ENCODE measurements at regions not wholly inside any gene's neighbourhood (a gene's known extent, or its start where the extent isn't known, plus 50 kb on each side); places are given as distances from the start of the nearest gene placed in this dataset.

GRCh38 chr10:85212526-85212925 lies 884.1 kb downstream of the CCSER2 start:
- TF ChIP-seq, protein P1, sequence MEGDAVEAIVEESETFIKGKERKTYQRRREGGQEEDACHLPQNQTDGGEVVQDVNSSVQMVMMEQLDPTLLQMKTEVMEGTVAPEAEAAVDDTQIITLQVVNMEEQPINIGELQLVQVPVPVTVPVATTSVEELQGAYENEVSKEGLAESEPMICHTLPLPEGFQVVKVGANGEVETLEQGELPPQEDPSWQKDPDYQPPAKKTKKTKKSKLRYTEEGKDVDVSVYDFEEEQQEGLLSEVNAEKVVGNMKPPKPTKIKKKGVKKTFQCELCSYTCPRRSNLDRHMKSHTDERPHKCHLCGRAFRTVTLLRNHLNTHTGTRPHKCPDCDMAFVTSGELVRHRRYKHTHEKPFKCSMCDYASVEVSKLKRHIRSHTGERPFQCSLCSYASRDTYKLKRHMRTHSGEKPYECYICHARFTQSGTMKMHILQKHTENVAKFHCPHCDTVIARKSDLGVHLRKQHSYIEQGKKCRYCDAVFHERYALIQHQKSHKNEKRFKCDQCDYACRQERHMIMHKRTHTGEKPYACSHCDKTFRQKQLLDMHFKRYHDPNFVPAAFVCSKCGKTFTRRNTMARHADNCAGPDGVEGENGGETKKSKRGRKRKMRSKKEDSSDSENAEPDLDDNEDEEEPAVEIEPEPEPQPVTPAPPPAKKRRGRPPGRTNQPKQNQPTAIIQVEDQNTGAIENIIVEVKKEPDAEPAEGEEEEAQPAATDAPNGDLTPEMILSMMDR (IDR thresholded peaks at IDR 0.05; ENCODE audit: insufficient read depth in 1 of 2, low read depth in 1 of 2, low read length in 1 of 2, severe bottlenecking in 1 of 2, unreplicated experiment in 1 of 2): no peak
- Mint-ChIP-seq H3K4me1 (ENCODE audit: low read depth, unreplicated experiment) (no peaks in the 10 kb centered on the region), H3K36me3 (ENCODE audit: insufficient read depth, unreplicated experiment) (no peaks in the 10 kb centered on the region), H3K27me3 (ENCODE audit: insufficient read depth, unreplicated experiment) (peaks cover 4% of the 10 kb centered on the region), H3K9me3 (ENCODE audit: unreplicated experiment) (no peaks in the 10 kb centered on the region), H3K27ac (ENCODE audit: unreplicated experiment) (no peak overlapping the region), H3K4me3 (ENCODE audit: unreplicated experiment) (no peak overlapping the region)
- no TSS peak for BruUV-seq (replicated peaks)
- H3K4me1 ChIP-seq: no peaks in the 10 kb centered on the region
- DNase-seq: no peak
- intact Hi-C loops (cut with micrococcal nuclease; ENCODE audit: unreplicated experiment): no loop called here
- no peaks in the 10 kb centered on the region for H3K9me3 ChIP-seq
- H3K36me3 ChIP-seq (ENCODE audit: control insufficient read depth, insufficient read depth, low read length): no peaks in the 10 kb centered on the region
- ChIA-PET CTCF (no interaction called here), POLR2A (no interaction called here)
- no peaks in the 10 kb centered on the region for H3K27me3 ChIP-seq (replicated peaks; ENCODE audit: control insufficient read depth, insufficient read depth, low read length)
- H3K4me3 ChIP-seq (ENCODE audit: low read depth, low read length): no peak overlapping the region

DNA sequence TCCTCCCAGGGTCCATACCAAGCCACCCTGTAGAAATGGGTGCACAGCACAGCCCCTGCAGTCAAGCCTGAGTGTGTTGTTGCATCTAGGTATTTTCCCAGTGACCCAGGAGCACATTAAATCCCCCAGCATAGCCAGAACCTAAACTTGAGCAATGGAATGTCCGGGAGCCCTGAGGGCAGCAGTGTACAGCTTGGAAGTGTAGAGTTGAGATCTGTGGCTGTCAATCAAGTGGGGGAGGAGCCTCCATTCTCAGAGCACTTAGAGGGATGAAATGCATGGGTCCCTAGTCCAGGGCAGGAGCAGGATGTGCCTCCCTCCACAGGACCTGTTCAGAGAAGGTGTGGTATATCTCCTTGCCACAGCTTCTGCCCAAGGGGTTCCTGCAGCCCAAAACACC lies 885.1 kb downstream of the CCSER2 start:
- Mint-ChIP-seq H3K27ac (ENCODE audit: unreplicated experiment) (no peak overlapping the region), H3K36me3 (ENCODE audit: insufficient read depth, unreplicated experiment) (no peaks in the 10 kb centered on the region), H3K9me3 (ENCODE audit: unreplicated experiment) (no peaks in the 10 kb centered on the region), H3K4me3 (ENCODE audit: unreplicated experiment) (no peak overlapping the region), H3K27me3 (ENCODE audit: insufficient read depth, unreplicated experiment) (peaks cover 9% of the 10 kb centered on the region), H3K4me1 (ENCODE audit: low read depth, unreplicated experiment) (no peaks in the 10 kb centered on the region)
- BruUV-seq (replicated peaks): no TSS peak
- Histone ChIP-seq H3K36me3 (ENCODE audit: control insufficient read depth, insufficient read depth, low read length) (no peaks in the 10 kb centered on the region), H3K4me3 (ENCODE audit: low read depth, low read length) (no peak overlapping the region), H3K4me1 (no peaks in the 10 kb centered on the region), H3K27me3 (replicated peaks; ENCODE audit: control insufficient read depth, insufficient read depth, low read length) (no peaks in the 10 kb centered on the region), H3K9me3 (no peaks in the 10 kb centered on the region)
- POLR2A ChIA-PET: no interaction called here
- TF ChIP-seq, protein P1 (IDR thresholded peaks at IDR 0.05; ENCODE audit: insufficient read depth in 1 of 2, low read depth in 1 of 2, low read length in 1 of 2, severe bottlenecking in 1 of 2, unreplicated experiment in 1 of 2): no peak
- CTCF ChIA-PET: no interaction called here
- DNase-seq: no peak
- intact Hi-C loops (cut with micrococcal nuclease; ENCODE audit: unreplicated experiment): no loop called here

GRCh38 chr10:85222300-85222699 lies 893.9 kb downstream of the CCSER2 start:
- POLR2A ChIA-PET: no interaction called here
- Histone ChIP-seq H3K9me3 (no peaks in the 10 kb centered on the region), H3K4me3 (ENCODE audit: low read depth, low read length) (no peak overlapping the region), H3K27me3 (replicated peaks; ENCODE audit: control insufficient read depth, insufficient read depth, low read length) (no peaks in the 10 kb centered on the region), H3K36me3 (ENCODE audit: control insufficient read depth, insufficient read depth, low read length) (no peaks in the 10 kb centered on the region), H3K4me1 (no peaks in the 10 kb centered on the region)
- Mint-ChIP-seq H3K9me3 (ENCODE audit: unreplicated experiment) (no peaks in the 10 kb centered on the region), H3K4me1 (ENCODE audit: low read depth, unreplicated experiment) (no peaks in the 10 kb centered on the region), H3K27me3 (ENCODE audit: insufficient read depth, unreplicated experiment) (peaks cover 18% of the 10 kb centered on the region), H3K27ac (ENCODE audit: unreplicated experiment) (no peak overlapping the region), H3K36me3 (ENCODE audit: insufficient read depth, unreplicated experiment) (no peaks in the 10 kb centered on the region), H3K4me3 (ENCODE audit: unreplicated experiment) (no peak overlapping the region)
- TF ChIP-seq, protein P1 (IDR thresholded peaks at IDR 0.05; ENCODE audit: insufficient read depth in 1 of 2, low read depth in 1 of 2, low read length in 1 of 2, severe bottlenecking in 1 of 2, unreplicated experiment in 1 of 2): peak in 1 of 2 experiments; percentile 39
- intact Hi-C loops (cut with micrococcal nuclease; ENCODE audit: unreplicated experiment): loop anchor here (10.0 kb wide), 1 partner anchor 1153 kb away; no protein-coding TSS in a partner anchor
- CTCF ChIA-PET: no interaction called here
- BruUV-seq (replicated peaks): no TSS peak
- no peak for DNase-seq

All from Caco-2 (cell line).